GM19351 (cell line): ENCODE measurements at regions not wholly inside any gene's neighbourhood (a gene's known extent, or its start where the extent isn't known, plus 50 kb on each side); places are given as distances from the start of the nearest gene placed in this dataset.
"Not testable (repeated sequence)": the region's sequence is repeated elsewhere in the genome, so short reads cannot be mapped to it uniquely, and the experiment has no call there.

Experiments used
- ATAC-seq: cut with Tn5 transposase; IDR thresholded peaks from one replicate; pipeline ENCODE4 v1.9.1; 2021; ENCODE audit warnings: mild to moderate bottlenecking, moderate library complexity; ENCODE audit not compliant: unreplicated experiment

- ATAC-seq, result peak; percentile 95
Observed at GRCh38 chr4:115515772-115516171, 402.4 kb upstream of the NDST4 start.

- ATAC-seq, result peak; percentile 17
Observed at GRCh38 chr4:115515366-115515765, 401.9 kb upstream of the NDST4 start.

GRCh38 chr4:115514675-115515074 is 401.3 kb upstream of the NDST4 start:
- ATAC-seq, result no peak

- ATAC-seq, result no peak
Observed at GRCh38 chr4:115505326-115505725, 391.9 kb upstream of the NDST4 start.

- ATAC-seq, result no peak
Observed at GRCh38 chr4:115501656-115502055, 388.2 kb upstream of the NDST4 start.

GRCh38 chr4:115493770-115494169 is 380.4 kb upstream of the NDST4 start:
- ATAC-seq, result not testable (repeated sequence)

- no peak for ATAC-seq
Observed at GRCh38 chr4:115491686-115492085, 378.3 kb upstream of the NDST4 start.

- ATAC-seq, result no peak
Observed at GRCh38 chr4:115489279-115489678, 375.9 kb upstream of the NDST4 start.

GRCh38 chr4:115485402-115485801 is 372.0 kb upstream of the NDST4 start:
- ATAC-seq, result no peak

- ATAC-seq, result no peak
Observed at GRCh38 chr4:115484479-115484878, 371.1 kb upstream of the NDST4 start.

- no peak for ATAC-seq
Observed at GRCh38 chr4:115470763-115471162, 357.3 kb upstream of the NDST4 start.

GRCh38 chr4:115459301-115459700 is 345.9 kb upstream of the NDST4 start:
- ATAC-seq, result not testable (repeated sequence)

- ATAC-seq, result no peak
Observed at GRCh38 chr4:115456231-115456630, 342.8 kb upstream of the NDST4 start.

- ATAC-seq, result no peak
Observed at GRCh38 chr4:115454228-115454627, 340.8 kb upstream of the NDST4 start.

GRCh38 chr4:115453416-115453815 is 340.0 kb upstream of the NDST4 start:
- no peak for ATAC-seq

- ATAC-seq, result not testable (repeated sequence)
Observed at GRCh38 chr4:115452229-115452628, 338.8 kb upstream of the NDST4 start.

- no peak for ATAC-seq
Observed at GRCh38 chr4:115437739-115438138, 324.3 kb upstream of the NDST4 start.

GRCh38 chr4:115433491-115433890 is 320.1 kb upstream of the NDST4 start:
- no peak for ATAC-seq

GRCh38 chr4:115430024-115430423 is 316.6 kb upstream of the NDST4 start:
- no peak for ATAC-seq

GRCh38 chr4:115428455-115428854 is 315.0 kb upstream of the NDST4 start:
- no peak for ATAC-seq

- ATAC-seq, result no peak
Observed at GRCh38 chr4:115424852-115425251, 311.4 kb upstream of the NDST4 start.

GRCh38 chr4:115418635-115419396 is 305.4 kb upstream of the NDST4 start:
- no peak for ATAC-seq

GRCh38 chr4:115396034-115396433 is 282.6 kb upstream of the NDST4 start:
- no peak for ATAC-seq
